Limb (tissue), 2 donors: ENCODE measurements at regions not wholly inside any gene's neighbourhood (a gene's known extent, or its start where the extent isn't known, plus 50 kb on each side); places are given as distances from the start of the nearest gene placed in this dataset.

Experiments used
- DNase-seq, 2 donors: peaks; one replicate each; pipeline ENCODE4 v3.0.0-alpha.2; 2016; ENCODE audit errors: extremely low spot score in 2 of 2

DNA sequence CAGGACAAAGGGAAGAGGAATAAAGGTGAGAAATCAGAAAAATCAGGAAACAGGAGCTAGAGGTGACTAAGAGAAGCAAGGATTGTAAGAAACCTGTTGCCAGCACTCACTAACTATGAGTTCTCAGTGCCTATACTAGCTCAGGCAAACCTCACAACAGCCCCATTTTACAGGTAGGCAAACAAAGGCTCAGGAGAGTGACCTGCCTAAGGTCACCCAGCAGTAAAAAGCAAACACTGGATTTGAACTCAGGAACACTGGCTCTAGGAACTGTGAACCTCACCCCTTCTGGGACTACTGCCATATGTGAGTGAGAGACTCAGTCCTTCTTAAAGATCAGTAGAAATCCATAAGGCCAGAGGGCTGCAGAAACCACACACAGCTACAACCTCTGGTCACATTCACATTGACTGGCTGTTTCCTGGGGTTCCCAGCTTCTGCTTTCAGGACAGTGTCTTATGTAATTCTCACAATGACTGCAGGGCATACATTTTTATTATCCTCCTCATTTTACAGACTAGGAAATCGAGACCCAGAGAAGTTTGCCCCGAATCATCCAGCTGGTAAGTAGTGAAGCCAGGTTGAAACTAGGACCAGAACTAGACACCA lies 80.7 kb upstream of the MAFB start:
- DNase-seq, result no peak

DNA sequence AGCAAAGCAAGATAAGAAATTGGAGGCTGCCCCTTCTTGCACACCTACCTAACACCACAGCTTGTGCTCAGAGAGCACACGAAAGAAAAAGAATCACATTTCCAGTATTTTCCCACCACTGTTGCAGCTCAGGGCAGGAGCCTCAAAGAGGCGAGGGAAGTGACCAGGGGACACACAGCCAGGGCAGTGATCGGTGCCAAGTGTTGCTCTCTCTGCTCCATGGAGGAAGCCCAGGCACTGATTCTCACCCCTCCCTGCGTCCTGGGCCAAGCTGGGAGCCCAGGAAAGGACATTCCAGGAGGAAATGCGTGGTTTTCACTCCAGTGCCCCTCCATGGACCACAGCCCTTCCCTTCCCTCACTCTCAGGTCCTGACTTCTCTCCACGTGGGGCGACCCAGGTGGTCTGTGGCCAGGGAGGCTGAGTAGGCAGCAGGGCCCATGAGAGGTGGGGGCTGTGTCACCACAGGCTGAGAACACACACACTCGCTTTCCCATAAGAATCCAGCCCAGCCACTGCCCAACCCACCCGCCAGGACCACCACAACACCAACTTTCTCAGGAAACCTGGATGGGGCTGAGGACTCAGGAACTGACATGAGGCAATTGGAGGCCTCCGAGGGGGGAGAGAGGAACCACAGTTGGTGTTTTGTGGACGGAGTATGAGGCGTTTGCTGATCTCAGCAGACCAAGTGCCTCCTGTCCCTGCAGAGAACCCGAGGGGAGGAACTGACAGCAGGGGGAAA lies 81.7 kb upstream of the MAFB start:
- DNase-seq, result no peak

DNA sequence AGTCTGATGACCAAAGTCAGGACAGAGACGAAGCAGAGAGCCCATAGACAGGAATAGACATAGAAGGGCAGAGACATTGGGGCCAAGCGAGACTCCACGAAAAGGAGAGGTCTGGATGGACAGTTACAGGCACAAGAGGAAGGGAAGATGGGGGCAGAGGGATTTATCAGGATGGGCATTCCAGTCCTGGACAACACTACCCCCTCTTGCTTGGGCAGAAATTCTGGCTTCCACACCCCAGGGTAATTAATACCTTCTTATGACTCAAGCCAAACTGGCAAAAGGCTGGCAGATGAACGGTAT lies 82.2 kb upstream of the MAFB start:
- DNase-seq, result no peak

DNA sequence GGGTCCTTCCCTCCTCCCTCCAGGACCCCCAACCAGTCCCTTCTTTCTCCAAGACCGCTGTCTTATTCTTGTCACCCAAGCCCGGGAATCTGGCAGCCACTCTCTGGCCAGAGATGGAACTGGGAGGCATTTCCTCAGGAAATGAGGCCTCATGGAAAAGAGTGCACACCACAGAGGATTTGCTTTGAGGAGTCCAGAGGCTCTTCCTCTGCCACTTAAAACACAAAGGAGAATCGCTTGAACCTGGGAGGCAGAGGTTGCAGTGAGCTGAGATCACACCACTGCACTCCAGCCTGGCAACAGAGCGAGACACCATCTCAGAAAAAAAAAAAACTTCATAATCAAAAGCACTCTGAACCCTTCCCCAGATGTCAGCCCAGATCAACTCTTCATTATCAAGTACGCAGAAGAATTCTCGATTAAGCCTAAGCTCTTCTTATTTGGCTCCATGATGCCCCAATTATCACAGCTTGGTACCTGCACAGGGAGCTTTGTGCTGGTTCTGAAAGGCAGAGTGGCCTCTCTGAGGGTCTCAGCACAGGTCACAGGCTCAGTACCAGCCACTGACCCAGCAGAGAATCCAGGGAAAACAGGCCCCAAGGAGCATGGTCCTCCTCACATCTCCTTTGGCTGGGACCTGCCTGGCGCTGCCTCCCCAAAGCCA lies 82.9 kb upstream of the MAFB start:
- DNase-seq, result no peak

DNA sequence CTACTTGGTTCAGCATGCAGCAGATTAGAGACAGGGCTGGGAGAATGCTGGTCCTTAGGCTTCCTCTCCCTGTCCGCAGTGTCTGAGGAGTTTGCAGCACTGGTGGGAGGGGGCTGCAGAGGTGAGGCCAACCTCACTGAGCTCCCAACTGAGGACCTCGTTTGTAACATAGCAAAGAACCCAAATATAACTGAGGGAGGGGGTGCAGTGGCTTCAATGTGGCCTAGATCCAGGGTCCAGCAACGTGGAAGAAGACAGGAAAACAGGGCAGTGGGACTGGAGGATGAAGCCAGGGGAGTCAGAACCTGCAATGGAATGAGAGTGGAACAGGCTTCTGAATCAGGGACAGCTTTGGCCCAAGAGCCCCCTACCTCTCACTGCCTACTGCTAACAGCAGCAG lies 84.3 kb upstream of the MAFB start:
- no peak for DNase-seq

DNA sequence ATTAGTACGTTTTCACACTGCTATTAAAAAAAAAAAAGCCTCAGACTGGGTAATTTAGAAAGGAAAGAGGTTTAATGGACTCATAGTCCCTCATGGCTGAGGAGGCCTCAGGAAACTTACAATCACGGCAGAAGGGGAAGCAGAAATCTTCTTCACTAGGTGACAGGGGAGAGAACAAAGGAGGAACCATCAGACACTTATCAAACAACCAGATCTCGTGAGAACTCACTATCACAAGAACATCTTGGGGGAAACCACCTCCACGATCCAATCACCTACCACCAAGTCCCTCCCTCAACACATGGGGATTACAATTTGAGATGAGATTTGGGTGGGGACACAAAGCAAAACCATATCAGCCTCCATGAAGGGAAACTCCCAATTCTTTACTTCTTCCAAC lies 85.2 kb upstream of the MAFB start:
- DNase-seq, result no peak

DNA sequence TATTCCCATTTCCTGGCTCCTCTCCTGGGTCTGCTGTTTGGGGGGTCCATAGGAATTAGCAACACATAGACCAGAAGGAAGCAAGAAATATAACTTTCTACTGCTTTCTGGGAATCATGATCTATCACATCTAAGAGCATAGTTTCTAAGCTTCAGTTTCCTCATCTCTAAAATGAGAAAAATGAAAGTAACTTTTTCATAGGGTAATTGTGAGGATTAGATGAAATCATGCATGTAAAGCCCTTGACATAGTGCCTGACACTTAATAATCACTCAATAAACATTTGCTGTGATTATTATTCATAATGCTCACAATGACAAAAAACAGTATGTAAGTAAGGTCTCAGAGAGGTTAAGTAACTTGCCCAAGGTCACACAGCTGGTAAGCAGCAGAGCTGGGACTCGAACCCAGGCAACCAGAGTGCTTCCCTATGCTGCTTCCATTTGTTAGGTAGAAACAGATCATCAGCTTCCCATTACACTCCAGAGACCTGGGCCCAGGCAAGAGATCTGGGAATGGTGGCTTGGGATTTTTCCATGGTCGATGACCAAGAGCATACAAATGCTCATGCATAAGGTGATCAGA lies 86.6 kb upstream of the MAFB start:
- no peak for DNase-seq

DNA sequence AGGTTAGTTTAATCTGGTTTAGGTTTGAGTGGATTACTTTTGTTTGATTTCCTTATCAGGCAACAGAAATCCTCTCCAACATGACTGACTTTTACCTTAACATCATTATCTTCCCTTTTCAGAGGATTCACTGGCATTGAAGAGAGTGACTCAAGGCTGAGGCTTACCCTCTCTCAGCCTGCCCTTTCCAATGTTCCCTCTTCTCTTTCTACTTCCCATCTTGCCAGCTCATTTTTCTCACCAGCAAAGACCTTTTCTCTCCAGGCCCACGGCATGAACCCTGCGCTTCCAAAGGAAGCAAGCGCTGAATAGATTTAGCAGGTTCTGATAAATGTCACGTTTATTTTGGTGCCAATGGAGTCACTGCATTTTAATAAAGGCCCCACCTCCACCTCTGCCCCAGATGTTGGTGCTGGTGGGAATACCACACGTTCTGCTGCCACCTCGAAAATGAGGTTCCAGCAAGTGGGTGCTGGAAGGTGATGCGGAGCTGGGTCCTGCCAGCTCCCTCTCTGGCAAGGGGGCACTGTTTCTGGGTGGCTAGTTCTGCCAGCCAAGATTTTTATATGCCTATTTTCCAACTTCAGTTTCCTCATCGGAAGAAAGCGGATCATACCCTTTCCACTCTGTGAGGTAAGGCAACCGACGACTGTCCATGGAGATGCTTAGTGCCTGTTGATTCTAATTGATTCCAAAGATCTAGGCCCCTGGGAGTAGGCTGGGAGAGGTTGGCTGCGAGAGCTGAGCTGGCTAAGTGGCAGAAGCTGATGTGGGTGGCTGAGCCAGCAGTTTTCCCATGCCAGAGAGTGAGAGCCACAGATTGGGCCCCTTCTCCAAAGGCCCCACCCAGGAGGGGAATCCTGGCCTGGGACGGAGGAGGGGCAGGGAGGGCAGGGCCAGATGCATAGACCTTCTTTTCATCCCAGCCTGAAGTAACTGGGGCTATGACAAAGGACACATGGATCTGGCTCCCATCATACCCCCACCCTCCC lies 87.7 kb upstream of the MAFB start:
- DNase-seq, result peak in 1 of 2 donors; percentile 11

DNA sequence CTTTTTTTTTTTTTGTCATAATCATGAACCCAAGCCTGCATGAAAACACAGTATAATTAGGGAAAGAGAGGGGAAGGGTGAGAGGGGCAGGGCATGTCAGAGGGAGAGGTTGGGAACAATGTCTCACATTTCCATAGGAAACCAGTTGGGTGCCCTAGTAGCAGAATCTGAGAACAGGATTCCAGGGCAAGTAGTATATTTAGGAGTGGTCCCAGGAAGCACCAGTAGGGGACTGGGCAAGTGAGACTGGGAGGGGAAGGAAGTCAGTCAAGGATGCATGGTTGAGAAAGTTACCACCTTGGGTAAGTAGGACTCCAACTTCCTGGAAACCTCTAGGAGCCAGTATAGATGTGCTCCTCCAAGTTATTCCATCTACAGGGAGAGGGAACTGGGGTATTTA lies 88.6 kb upstream of the MAFB start:
- peak in 1 of 2 donors; percentile 15 for DNase-seq

DNA sequence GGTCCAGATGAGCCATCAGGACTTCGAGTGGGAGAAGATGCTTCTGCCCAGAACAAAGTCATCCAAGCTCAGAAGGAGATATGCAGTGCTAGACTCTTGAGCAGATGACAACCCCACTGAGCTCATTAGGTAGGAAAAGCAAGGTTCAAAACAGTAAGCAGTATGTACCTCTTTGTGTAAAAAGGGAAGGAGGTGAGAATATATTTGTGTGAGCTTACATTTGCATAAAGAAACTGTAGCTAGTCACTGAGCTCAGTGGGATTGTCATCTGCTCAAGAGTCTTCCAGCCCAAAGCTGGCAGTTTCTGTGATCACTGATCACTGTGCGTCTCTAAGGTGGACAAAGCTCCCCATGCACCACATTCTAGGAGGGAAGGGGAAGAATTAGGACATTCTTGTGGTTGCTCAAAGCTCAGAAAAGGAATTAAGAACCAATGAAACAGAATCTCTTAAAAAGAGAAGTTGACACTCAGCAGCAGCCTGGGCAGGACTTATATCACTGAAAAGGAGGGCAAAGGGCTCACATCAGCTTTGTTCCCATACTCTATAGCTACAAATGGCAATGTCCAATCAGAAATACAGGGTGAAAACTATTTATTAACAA lies 90.0 kb upstream of the MAFB start:
- DNase-seq, result no peak

DNA sequence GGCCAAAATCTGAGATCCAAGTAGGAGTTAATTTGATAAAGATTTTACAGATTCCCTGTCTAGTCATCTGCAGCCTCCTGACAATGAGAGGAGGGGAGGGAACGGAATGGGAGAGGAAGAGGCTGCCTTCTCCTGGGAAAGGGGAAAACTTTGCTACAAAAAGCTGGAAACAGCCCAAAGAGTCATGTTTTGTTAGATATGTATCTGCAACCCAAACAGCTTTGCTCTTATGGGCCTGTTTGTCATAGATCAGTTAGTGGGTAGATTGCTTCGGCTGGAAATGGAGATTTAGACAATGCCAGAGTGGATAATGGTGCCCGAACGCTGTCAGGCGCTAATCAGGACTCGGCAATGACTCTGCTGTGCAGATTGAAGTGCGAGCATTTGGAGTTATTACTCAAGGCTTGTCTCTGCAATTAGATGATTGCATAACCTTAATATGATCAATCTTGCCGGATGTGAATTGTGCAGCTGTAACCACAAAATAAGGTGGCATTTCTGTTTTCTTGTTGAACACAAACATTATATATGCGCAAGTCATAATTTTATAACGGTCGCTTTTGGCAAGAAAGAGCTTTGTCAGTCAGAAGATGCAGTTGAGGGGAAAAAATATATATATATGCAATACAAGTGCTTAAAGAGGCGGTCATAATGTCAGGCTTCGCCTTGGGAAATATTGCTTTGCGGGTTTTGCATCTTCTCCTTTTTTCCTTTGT lies 92.4 kb upstream of the MAFB start:
- DNase-seq, result peak in 1 of 2 donors; percentile 7

DNA sequence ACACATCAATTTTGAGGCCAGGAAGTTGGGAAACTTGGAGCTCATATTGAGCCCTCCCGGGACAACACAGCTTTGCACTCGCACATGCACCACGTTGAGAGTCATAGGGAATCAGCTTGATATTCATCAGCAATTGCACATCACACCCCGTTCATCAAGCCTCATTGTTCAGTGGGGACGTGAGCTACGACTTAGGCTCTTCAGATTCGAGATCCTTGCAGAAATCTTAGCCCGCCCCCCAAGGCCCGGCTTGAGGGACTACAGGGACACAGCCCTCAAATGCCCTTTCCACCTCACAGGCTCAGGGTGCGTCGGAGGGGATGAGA lies 93.0 kb upstream of the MAFB start:
- DNase-seq, result no peak

DNA sequence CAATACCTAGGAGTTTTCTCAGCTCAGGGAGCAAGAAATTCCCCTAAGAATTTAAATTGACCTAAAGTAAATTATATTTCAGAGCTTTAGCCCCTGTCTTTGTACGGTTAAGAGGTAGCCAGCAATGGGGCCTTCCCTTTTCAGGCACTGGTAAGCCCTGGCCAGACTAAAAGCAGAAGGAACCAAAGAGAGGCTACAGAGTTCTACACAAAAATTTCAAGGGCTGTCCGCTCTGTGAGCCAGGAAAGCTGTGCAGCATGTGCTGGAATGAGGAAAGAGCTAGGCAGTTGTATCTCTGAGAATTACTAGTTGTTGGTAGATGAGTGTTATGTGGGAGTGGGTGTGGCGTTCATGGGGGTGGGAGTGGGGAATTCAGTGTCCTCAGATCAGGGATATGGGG lies 96.3 kb upstream of the MAFB start:
- no peak for DNase-seq

DNA sequence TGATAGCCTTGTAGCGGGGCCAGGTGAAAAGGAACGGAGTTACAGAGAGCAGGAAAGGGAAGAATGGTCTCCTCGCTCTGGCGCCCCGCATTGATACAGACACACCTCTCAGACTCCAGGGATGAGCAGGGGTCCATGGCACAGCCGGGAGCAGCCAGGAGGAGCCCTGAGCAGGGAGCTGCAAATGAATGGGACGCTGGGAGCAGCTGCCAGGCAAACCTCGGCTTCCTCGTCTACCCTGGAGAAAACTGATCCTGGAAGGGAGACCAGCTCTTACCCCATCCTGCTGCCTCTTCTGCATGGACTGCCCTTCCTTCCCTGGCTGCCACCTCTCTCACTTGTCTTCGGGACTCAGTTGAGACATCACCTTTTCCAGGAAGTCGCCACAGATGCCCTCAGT lies 97.3 kb upstream of the MAFB start:
- peak in 1 of 2 donors; percentile 9 for DNase-seq

DNA sequence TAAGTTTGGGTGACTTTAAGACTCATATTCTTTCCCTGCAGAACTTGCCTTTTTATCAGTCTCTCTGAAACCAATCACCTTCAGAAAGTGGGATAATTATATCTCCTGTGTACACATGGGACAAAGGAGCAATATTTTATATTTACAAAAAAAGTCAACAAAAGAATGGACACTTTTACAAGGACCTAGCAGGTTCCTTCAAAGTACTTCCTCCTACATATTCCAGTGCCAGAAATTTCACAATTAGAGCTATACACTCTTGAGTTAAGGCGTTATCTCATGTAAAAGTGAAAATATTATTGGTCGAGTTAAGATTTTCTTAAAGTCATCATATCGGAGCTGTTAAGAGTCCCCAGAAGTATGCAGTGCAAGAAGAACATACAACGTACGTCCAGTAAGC lies 98.9 kb upstream of the MAFB start:
- DNase-seq, result no peak

DNA sequence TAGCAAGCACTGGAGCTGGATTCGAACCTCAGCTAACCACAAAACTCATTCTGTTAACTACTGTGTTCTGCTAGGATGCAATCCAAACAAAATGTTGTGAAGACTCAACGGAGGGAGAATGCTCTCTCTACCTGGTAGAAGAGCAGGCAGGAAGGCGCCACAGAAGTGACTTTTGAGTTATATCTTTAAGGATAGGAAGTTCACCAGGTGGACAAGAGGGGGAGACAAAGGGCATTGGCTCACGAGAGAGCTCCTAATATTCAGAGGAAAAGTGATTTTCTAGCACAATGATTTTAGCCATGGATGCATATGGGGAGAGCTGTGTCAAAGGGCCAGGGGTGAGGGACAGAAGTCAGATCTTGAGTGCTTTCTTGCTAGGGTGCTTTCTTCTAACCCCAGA lies 108.4 kb upstream of the MAFB start:
- peak in 1 of 2 donors; percentile 12 for DNase-seq

DNA sequence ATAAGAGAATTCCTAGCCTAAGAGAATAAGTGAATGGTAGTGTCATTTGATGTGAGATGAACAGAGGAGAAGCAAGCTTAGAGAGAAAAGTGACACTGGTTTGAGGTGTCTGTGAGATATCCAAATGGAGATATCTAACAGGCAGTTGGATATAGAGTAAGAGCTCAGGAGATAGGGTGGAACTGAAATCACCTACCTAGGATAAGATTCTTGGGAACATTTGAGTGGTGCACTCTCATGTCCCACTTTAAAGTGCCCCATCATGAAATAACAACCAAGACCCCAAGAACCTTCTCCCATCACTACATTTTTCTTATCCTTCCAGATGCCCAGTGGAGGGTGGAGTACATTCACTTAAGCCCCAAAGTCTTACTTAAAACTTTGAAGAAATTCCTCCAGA lies 109.0 kb upstream of the MAFB start:
- DNase-seq, result no peak

DNA sequence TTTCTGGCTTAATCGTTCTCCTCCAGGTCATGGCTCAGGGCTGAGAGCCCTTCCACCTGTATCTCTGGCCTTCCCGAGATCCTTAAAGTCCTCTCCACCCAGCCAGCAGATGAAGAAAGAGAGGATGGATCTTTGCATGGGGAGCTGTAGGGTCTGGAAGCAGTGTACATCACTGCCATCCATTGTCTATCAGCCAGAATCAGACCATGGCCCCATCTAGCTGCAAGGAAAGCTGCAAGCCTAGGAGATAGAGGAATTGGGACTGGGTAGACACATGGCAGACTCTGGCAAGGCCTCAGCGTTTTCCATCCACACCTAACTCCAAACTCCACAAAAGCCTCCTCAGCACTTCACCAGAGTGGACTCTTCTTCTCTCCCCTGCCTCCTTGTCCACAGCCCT lies 113.8 kb upstream of the MAFB start:
- no peak for DNase-seq

DNA sequence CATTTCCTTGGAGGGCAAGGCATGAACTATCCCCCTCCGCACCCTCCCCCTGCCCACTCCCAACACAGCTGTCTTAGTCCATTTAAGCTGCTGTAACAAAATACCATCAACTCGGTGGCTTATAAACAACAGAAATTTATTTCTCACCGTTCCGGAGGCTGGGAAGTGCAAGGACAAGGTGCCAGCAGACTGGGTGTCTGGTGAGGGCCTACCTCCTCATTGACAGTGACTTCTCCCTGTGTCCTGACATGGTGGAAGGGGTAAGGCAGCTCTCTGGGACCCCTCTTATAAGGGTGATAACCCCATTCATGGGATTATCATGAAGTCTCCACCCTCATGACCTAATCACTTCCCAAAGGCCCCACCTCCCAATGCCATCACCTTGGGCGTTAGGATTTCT lies 114.3 kb upstream of the MAFB start:
- DNase-seq, result no peak

DNA sequence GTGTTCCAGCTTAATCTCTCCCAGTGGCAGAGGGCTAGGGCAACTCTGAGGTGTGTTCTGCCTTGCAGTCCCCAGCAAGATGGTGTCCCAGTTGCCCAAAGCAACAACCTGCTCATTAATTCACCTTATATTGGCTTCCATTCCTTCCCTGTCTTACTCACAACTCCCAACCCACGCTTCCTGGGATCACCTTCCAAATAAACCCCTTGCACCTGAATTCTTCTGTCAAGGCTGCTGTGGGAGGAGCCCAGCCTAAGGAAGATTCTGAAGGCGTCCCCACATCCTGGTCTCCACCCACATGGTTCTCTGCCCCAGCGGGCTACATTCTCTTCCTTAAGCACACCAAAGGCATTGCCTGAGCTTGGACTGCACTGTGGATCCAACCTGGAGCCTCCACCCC lies 116.6 kb upstream of the MAFB start:
- DNase-seq, result peak in 1 of 2 donors; percentile 7
